ENCODE measurements at regions not wholly inside any gene's neighbourhood (a gene's known extent, or its start where the extent isn't known, plus 50 kb on each side); places are given as distances from the start of the nearest gene placed in this dataset.
"Not testable (repeated sequence)": the region's sequence is repeated elsewhere in the genome, so short reads cannot be mapped to it uniquely, and the experiment has no call there.

GRCh38 chr2:80969900-80970299 is 665.3 kb upstream of the LRRTM1 start:
- ATAC-seq, result no peak
- H3K4me3 Mint-ChIP-seq, result no peak overlapping the region
- no peaks in the 10 kb centered on the region for H3K4me1 Mint-ChIP-seq
- no peak overlapping the region for H3K27ac Mint-ChIP-seq
- DNase-seq (ENCODE audit: low spot score in 2 of 2), result no peak
- H3K36me3 Mint-ChIP-seq, result no peaks in the 10 kb centered on the region
- H3K9me3 Mint-ChIP-seq, result peaks cover 27% of the 10 kb centered on the region

- H3K27ac Mint-ChIP-seq, result no peak overlapping the region
- no peak overlapping the region for H3K4me3 Mint-ChIP-seq
- ATAC-seq (no peak), DNase-seq (ENCODE audit: low spot score in 2 of 2) (no peak)
- no peaks in the 10 kb centered on the region for H3K4me1 Mint-ChIP-seq
- no peaks in the 10 kb centered on the region for H3K36me3 Mint-ChIP-seq
- H3K9me3 Mint-ChIP-seq, result peaks cover 29% of the 10 kb centered on the region
These were observed 663.9 kb upstream of the LRRTM1 start for GRCh38 chr2:80968450-80968849.

GRCh38 chr2:80947601-80948130 is 643.1 kb upstream of the LRRTM1 start:
- ATAC-seq (no peak), DNase-seq (ENCODE audit: low spot score in 2 of 2) (no peak)
- Mint-ChIP-seq H3K4me3 (no peak overlapping the region), H3K4me1 (no peaks in the 10 kb centered on the region), H3K9me3 (peaks cover 18% of the 10 kb centered on the region), H3K36me3 (no peaks in the 10 kb centered on the region), H3K27ac (no peak overlapping the region)

GRCh38 chr2:80943487-80943886 is 638.9 kb upstream of the LRRTM1 start:
- H3K4me3 Mint-ChIP-seq, result no peak overlapping the region
- ATAC-seq, result no peak
- no peaks in the 10 kb centered on the region for H3K4me1 Mint-ChIP-seq
- peaks cover 14% of the 10 kb centered on the region for H3K9me3 Mint-ChIP-seq
- no peak overlapping the region for H3K27ac Mint-ChIP-seq
- DNase-seq (ENCODE audit: low spot score in 2 of 2), result no peak
- H3K36me3 Mint-ChIP-seq, result no peaks in the 10 kb centered on the region

- Mint-ChIP-seq H3K36me3 (no peaks in the 10 kb centered on the region), H3K9me3 (peaks cover 16% of the 10 kb centered on the region), H3K4me3 (no peak overlapping the region), H3K27ac (no peak overlapping the region), H3K4me1 (no peaks in the 10 kb centered on the region)
- DNase-seq (ENCODE audit: low spot score in 2 of 2), result no peak
- ATAC-seq, result no peak
These were observed 638.2 kb upstream of the LRRTM1 start for GRCh38 chr2:80942766-80943165.

- Mint-ChIP-seq H3K27ac (no peak overlapping the region), H3K9me3 (peaks cover 30% of the 10 kb centered on the region), H3K4me1 (no peaks in the 10 kb centered on the region), H3K36me3 (no peaks in the 10 kb centered on the region), H3K4me3 (no peak overlapping the region)
- DNase-seq (ENCODE audit: low spot score in 2 of 2) (no peak), ATAC-seq (no peak)
These were observed 633.9 kb upstream of the LRRTM1 start for GRCh38 chr2:80938463-80938862.

- ATAC-seq; H3K4me1 Mint-ChIP-seq; H3K27ac Mint-ChIP-seq; H3K36me3 Mint-ChIP-seq; H3K4me3 Mint-ChIP-seq; DNase-seq (ENCODE audit: low spot score in 2 of 2): not testable (repeated sequence)
- H3K9me3 Mint-ChIP-seq, result peaks cover 32% of the 10 kb centered on the region
These were observed 627.3 kb upstream of the LRRTM1 start for GRCh38 chr2:80931820-80932219.

- Mint-ChIP-seq H3K36me3 (no peaks in the 10 kb centered on the region), H3K4me3 (no peak overlapping the region), H3K27ac (no peak overlapping the region), H3K4me1 (no peaks in the 10 kb centered on the region), H3K9me3 (peaks cover 32% of the 10 kb centered on the region)
- DNase-seq (ENCODE audit: low spot score in 2 of 2), result no peak
- no peak for ATAC-seq
These were observed 626.2 kb upstream of the LRRTM1 start for GRCh38 chr2:80930777-80931176.

- no peak overlapping the region for H3K27ac Mint-ChIP-seq
- no peak overlapping the region for H3K4me3 Mint-ChIP-seq
- H3K9me3 Mint-ChIP-seq, result peaks cover 36% of the 10 kb centered on the region
- DNase-seq (ENCODE audit: low spot score in 2 of 2), result no peak
- no peak for ATAC-seq
- H3K36me3 Mint-ChIP-seq, result no peaks in the 10 kb centered on the region
- H3K4me1 Mint-ChIP-seq, result no peaks in the 10 kb centered on the region
These were observed 621.6 kb upstream of the LRRTM1 start for GRCh38 chr2:80926168-80926567.

- H3K4me3 Mint-ChIP-seq, result no peak overlapping the region
- no peak overlapping the region for H3K27ac Mint-ChIP-seq
- ATAC-seq, result no peak
- no peak for DNase-seq (ENCODE audit: low spot score in 2 of 2)
- H3K4me1 Mint-ChIP-seq, result no peaks in the 10 kb centered on the region
- peaks cover 23% of the 10 kb centered on the region for H3K9me3 Mint-ChIP-seq
- no peaks in the 10 kb centered on the region for H3K36me3 Mint-ChIP-seq
These were observed 592.0 kb upstream of the LRRTM1 start for GRCh38 chr2:80896576-80896975.

- ATAC-seq (no peak), DNase-seq (ENCODE audit: low spot score in 2 of 2) (no peak)
- H3K4me3 Mint-ChIP-seq, result no peak overlapping the region
- no peaks in the 10 kb centered on the region for H3K4me1 Mint-ChIP-seq
- H3K36me3 Mint-ChIP-seq, result no peaks in the 10 kb centered on the region
- H3K9me3 Mint-ChIP-seq, result peaks cover 19% of the 10 kb centered on the region
- H3K27ac Mint-ChIP-seq, result no peak overlapping the region
These were observed 589.9 kb upstream of the LRRTM1 start for GRCh38 chr2:80894486-80894885.

GRCh38 chr2:80893711-80894110 is 589.2 kb upstream of the LRRTM1 start:
- Mint-ChIP-seq H3K36me3 (no peaks in the 10 kb centered on the region), H3K27ac (no peak overlapping the region), H3K4me1 (no peaks in the 10 kb centered on the region), H3K9me3 (peaks cover 19% of the 10 kb centered on the region), H3K4me3 (no peak overlapping the region)
- no peak for ATAC-seq
- DNase-seq (ENCODE audit: low spot score in 2 of 2), result no peak

- Mint-ChIP-seq H3K9me3 (peaks cover 9% of the 10 kb centered on the region), H3K4me1 (no peaks in the 10 kb centered on the region), H3K27ac (no peak overlapping the region), H3K4me3 (no peak overlapping the region), H3K36me3 (no peaks in the 10 kb centered on the region)
- ATAC-seq (no peak), DNase-seq (ENCODE audit: low spot score in 2 of 2) (no peak)
These were observed 584.5 kb upstream of the LRRTM1 start for GRCh38 chr2:80889009-80889408.

GRCh38 chr2:80887841-80888378 is 583.4 kb upstream of the LRRTM1 start:
- DNase-seq (ENCODE audit: low spot score in 2 of 2) (no peak), ATAC-seq (no peak)
- H3K36me3 Mint-ChIP-seq, result no peaks in the 10 kb centered on the region
- no peak overlapping the region for H3K4me3 Mint-ChIP-seq
- H3K27ac Mint-ChIP-seq, result no peak overlapping the region
- no peaks in the 10 kb centered on the region for H3K4me1 Mint-ChIP-seq
- H3K9me3 Mint-ChIP-seq, result peaks cover 9% of the 10 kb centered on the region

GRCh38 chr2:80874374-80874773 is 569.8 kb upstream of the LRRTM1 start:
- H3K4me3 Mint-ChIP-seq, result no peak overlapping the region
- H3K36me3 Mint-ChIP-seq, result no peaks in the 10 kb centered on the region
- DNase-seq (ENCODE audit: low spot score in 2 of 2) (no peak), ATAC-seq (no peak)
- peaks cover 32% of the 10 kb centered on the region for H3K9me3 Mint-ChIP-seq
- H3K4me1 Mint-ChIP-seq, result no peaks in the 10 kb centered on the region
- no peak overlapping the region for H3K27ac Mint-ChIP-seq

GRCh38 chr2:80869858-80870438 is 565.4 kb upstream of the LRRTM1 start:
- no peaks in the 10 kb centered on the region for H3K36me3 Mint-ChIP-seq
- no peaks in the 10 kb centered on the region for H3K4me1 Mint-ChIP-seq
- ATAC-seq, result no peak
- peaks cover 21% of the 10 kb centered on the region for H3K9me3 Mint-ChIP-seq
- no peak overlapping the region for H3K4me3 Mint-ChIP-seq
- no peak for DNase-seq (ENCODE audit: low spot score in 2 of 2)
- H3K27ac Mint-ChIP-seq, result no peak overlapping the region
